AG04449 (cell line): ENCODE measurements at regions not wholly inside any gene's neighbourhood (a gene's known extent, or its start where the extent isn't known, plus 50 kb on each side); places are given as distances from the start of the nearest gene placed in this dataset.

Experiments
- CTCF ChIA-PET: fragments of 350-600 bp; formaldehyde crosslinking; extraction: SDS; loops from one replicate; lab custom pipeline; 2021; ENCODE audit warnings: antibody characterized with exemption; lab: Yijun Ruan, JAX
- POLR2A ChIA-PET: fragments of 400-600, 350-600 bp; formaldehyde crosslinking; extraction: SDS; loops from one replicate; lab custom pipeline; 2020; ENCODE audit warnings: antibody characterized with exemption, inconsistent platforms; lab: Yijun Ruan, JAX
- DNase-seq: peaks from one replicate; pipeline ENCODE4 v3.0.0-alpha.2; 2010; ENCODE audit warnings: low read depth, low spot score
- H3K4me3 ChIP-seq: 2 replicates; pipeline ENCODE4 v1.5.1; 2011; ENCODE audit warnings: low read depth, mild to moderate bottlenecking, control low read depth, low read length
- CTCF ChIP-seq: IDR thresholded peaks from one replicate; pipeline ENCODE4 v1.5.1; 2011; ENCODE audit warnings: mild to moderate bottlenecking, moderate library complexity, low read length, control low read depth, inconsistent platforms; ENCODE audit not compliant: insufficient read depth; ENCODE audit errors: missing control alignments

- DNase-seq: no peak
- ChIA-PET POLR2A (no interaction called here), CTCF (no interaction called here)
- no peak overlapping the region for H3K4me3 ChIP-seq
- TF ChIP-seq CTCF: no peak
These were observed 554.5 kb upstream of the MAP3K7 start for GRCh38 chr6:91141346-91141745.

GRCh38 chr6:91140449-91140848, 553.6 kb upstream of the MAP3K7 start:
- no peak for DNase-seq
- no peak overlapping the region for H3K4me3 ChIP-seq
- ChIA-PET CTCF (no interaction called here), POLR2A (no interaction called here)
- no peak for TF ChIP-seq CTCF

DNA sequence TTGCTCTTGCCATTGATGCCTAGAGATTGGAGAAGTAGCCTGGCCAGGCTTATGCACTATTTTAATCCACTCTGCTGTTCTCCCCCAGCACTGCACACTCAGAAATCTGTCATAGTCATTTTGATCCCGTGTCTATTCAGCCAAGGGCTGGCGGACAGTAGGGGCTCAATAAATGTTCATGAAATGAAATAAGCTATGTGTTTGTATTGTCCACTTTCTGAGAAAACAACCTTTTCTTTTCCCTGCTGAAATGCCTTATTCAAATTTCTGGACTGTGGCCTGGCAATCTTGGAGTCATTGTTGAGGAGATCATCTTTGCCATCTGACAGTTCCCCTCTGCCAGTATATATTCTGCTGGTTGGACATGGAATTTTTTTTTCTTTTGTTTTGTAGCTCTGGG, 550.4 kb upstream of the MAP3K7 start:
- no peak for TF ChIP-seq CTCF
- no peak for DNase-seq
- ChIA-PET POLR2A (no interaction called here), CTCF (no interaction called here)
- no peak overlapping the region for H3K4me3 ChIP-seq

- ChIA-PET CTCF (no interaction called here), POLR2A (no interaction called here)
- no peak for TF ChIP-seq CTCF
- DNase-seq: no peak
- H3K4me3 ChIP-seq: no peak overlapping the region
These were observed 548.7 kb upstream of the MAP3K7 start for GRCh38 chr6:91135406-91136103.

DNA sequence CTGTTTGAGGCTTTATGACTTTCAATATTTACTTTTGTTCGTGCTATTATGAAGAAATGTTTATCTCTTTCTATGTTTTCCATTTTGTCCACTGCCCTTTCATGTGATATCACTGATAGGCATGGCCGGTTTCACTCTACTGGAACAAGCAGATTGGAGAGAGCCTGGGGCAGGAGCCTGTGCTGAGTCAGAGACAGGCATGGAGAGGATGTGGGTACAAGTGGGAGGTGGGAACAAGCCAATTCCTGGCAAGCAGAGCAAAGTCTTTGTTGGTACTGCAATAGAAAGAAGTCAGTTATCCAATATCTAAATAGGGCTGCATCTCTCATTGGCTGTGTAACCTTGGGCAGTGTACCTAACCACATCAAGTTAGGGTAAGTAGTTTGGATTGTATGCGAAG, 545.6 kb upstream of the MAP3K7 start:
- POLR2A ChIA-PET: no interaction called here
- no peak overlapping the region for H3K4me3 ChIP-seq
- no peak for DNase-seq
- TF ChIP-seq CTCF: no peak
- CTCF ChIA-PET: no interaction called here

- ChIA-PET CTCF (no interaction called here), POLR2A (no interaction called here)
- no peak for DNase-seq
- no peak for TF ChIP-seq CTCF
- H3K4me3 ChIP-seq: no peak overlapping the region
These were observed 543.3 kb upstream of the MAP3K7 start for GRCh38 chr6:91130126-91130525.
